Fibroblast of lung (primary cell): ENCODE measurements at regions not wholly inside any gene's neighbourhood (a gene's known extent, or its start where the extent isn't known, plus 50 kb on each side); places are given as distances from the start of the nearest gene placed in this dataset.

Experiments
- EZH2 ChIP-seq: IDR thresholded peaks from 2 replicates; pipeline ENCODE4 v1.5.1; 2012; ENCODE audit warnings: low read length, control low read depth, mild to moderate bottlenecking; ENCODE audit errors: missing control alignments
- TF ChIP-seq, protein P1 (sequence below), 2 donors: IDR thresholded peaks in 1 of 2; conservative IDR thresholded peaks in 1 of 2; 1 replicate in 1 of 2; 2 replicates in 1 of 2; pipeline ENCODE4 v1.5.1; 2011 to 2012; ENCODE audit warnings: low read length in 2 of 2, control low read depth in 1 of 2, inconsistent platforms in 1 of 2, low read depth in 1 of 2, mild to moderate bottlenecking in 1 of 2

GRCh38 chr1:208450958-208451357 is 206.8 kb upstream of the PLXNA2 start:
- no peak for TF ChIP-seq EZH2
- TF ChIP-seq, protein P1, sequence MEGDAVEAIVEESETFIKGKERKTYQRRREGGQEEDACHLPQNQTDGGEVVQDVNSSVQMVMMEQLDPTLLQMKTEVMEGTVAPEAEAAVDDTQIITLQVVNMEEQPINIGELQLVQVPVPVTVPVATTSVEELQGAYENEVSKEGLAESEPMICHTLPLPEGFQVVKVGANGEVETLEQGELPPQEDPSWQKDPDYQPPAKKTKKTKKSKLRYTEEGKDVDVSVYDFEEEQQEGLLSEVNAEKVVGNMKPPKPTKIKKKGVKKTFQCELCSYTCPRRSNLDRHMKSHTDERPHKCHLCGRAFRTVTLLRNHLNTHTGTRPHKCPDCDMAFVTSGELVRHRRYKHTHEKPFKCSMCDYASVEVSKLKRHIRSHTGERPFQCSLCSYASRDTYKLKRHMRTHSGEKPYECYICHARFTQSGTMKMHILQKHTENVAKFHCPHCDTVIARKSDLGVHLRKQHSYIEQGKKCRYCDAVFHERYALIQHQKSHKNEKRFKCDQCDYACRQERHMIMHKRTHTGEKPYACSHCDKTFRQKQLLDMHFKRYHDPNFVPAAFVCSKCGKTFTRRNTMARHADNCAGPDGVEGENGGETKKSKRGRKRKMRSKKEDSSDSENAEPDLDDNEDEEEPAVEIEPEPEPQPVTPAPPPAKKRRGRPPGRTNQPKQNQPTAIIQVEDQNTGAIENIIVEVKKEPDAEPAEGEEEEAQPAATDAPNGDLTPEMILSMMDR (conservative IDR thresholded peaks at IDR 0.05 in 1 of 2, IDR thresholded peaks at IDR 0.05 in 1 of 2; ENCODE audit: low read depth in 1 of 2, low read length in 2 of 2), result no peak
